H9 (cell line): ENCODE measurements at regions not wholly inside any gene's neighbourhood (a gene's known extent, or its start where the extent isn't known, plus 50 kb on each side); places are given as distances from the start of the nearest gene placed in this dataset.

Experiments
- DNase-seq: peaks from one replicate; pipeline ENCODE4 v3.0.0-alpha.2; 2017
- H2AFZ ChIP-seq: one replicate; pipeline ENCODE4 v1.6.1; 2013; ENCODE audit warnings: mild to moderate bottlenecking, low read length, control low read depth, moderate library complexity
- H2AK5ac ChIP-seq: 2 replicates; pipeline ENCODE4 v1.6.1; 2013; ENCODE audit warnings: low read length, control low read depth, mixed read lengths; ENCODE audit not compliant: insufficient read length
- H2BK120ac ChIP-seq: one replicate; pipeline ENCODE4 v1.6.1; 2013; ENCODE audit warnings: low read depth, mild to moderate bottlenecking, low read length, control low read depth, inconsistent platforms; ENCODE audit not compliant: poor library complexity, severe bottlenecking
- H2BK12ac ChIP-seq: 2 replicates; pipeline ENCODE4 v1.6.1; 2013; ENCODE audit warnings: low read length, control low read depth, mixed read lengths, low read depth; ENCODE audit not compliant: insufficient read length
- H2BK15ac ChIP-seq: 2 replicates; pipeline ENCODE4 v1.6.1; 2013; ENCODE audit warnings: low read depth, low read length, control low read depth
- H2BK20ac ChIP-seq: one replicate; pipeline ENCODE4 v1.6.1; 2013; ENCODE audit warnings: low read depth, mild to moderate bottlenecking, low read length, control low read depth, inconsistent platforms; ENCODE audit not compliant: poor library complexity, severe bottlenecking
- H2BK5ac ChIP-seq: 2 replicates; pipeline ENCODE4 v1.6.1; 2013; ENCODE audit warnings: low read length, control low read depth, mixed read lengths; ENCODE audit not compliant: insufficient read length
- H3K14ac ChIP-seq: 2 replicates; pipeline ENCODE4 v1.6.1; 2013; ENCODE audit warnings: low read length, control low read depth; ENCODE audit not compliant: insufficient read depth
- H3K18ac ChIP-seq: 2 replicates; pipeline ENCODE4 v1.6.1; 2013; ENCODE audit warnings: low read depth, mild to moderate bottlenecking, mixed read lengths, low read length, control low read depth; ENCODE audit not compliant: insufficient read length
- H3K23ac ChIP-seq: 2 replicates; pipeline ENCODE4 v1.6.1; 2013; ENCODE audit warnings: low read length, control low read depth, mixed read lengths, low read depth; ENCODE audit not compliant: insufficient read length
- H3K23me2 ChIP-seq: 2 replicates; pipeline ENCODE4 v1.6.1; 2013; ENCODE audit warnings: low read depth, mild to moderate bottlenecking, mixed read lengths, low read length, control low read depth; ENCODE audit not compliant: insufficient read length, poor library complexity, severe bottlenecking
- H3K27ac ChIP-seq: 2 replicates; pipeline ENCODE4 v1.5.1; 2013; ENCODE audit warnings: low read length, control low read depth, mixed read lengths, low read depth; ENCODE audit not compliant: insufficient read length
- H3K27me3 ChIP-seq: 2 replicates; pipeline ENCODE4 v1.6.1; 2013; ENCODE audit warnings: low read length, control low read depth, inconsistent platforms; ENCODE audit not compliant: insufficient read depth
- H3K4ac ChIP-seq: 2 replicates; pipeline ENCODE4 v1.6.1; 2013; ENCODE audit warnings: low read depth, mild to moderate bottlenecking, control low read depth, inconsistent platforms, low read length, moderate library complexity
- H3K4me1 ChIP-seq: 2 replicates; pipeline ENCODE4 v1.6.1; 2013; ENCODE audit warnings: low read length, control low read depth, inconsistent platforms; ENCODE audit not compliant: insufficient read depth
- H3K4me2 ChIP-seq: 2 replicates; pipeline ENCODE4 v1.6.1; 2013; ENCODE audit warnings: low read length, control low read depth, mixed read lengths; ENCODE audit not compliant: insufficient read length, insufficient read depth
- H3K56ac ChIP-seq: 2 replicates; pipeline ENCODE4 v1.6.1; 2013; ENCODE audit warnings: low read depth, mild to moderate bottlenecking, mixed read lengths, low read length, control low read depth; ENCODE audit not compliant: insufficient read length
- H3K79me1 ChIP-seq: 2 replicates; pipeline ENCODE4 v1.6.1; 2013; ENCODE audit warnings: low read depth, mild to moderate bottlenecking, moderate library complexity, low read length, control low read depth, inconsistent platforms; ENCODE audit not compliant: insufficient read depth, poor library complexity, severe bottlenecking
- H3K79me2 ChIP-seq: 2 replicates; pipeline ENCODE4 v1.6.1; 2013; ENCODE audit warnings: low read length, control low read depth, inconsistent platforms; ENCODE audit not compliant: insufficient read depth
- H3K9ac ChIP-seq: 2 replicates; pipeline ENCODE4 v1.6.1; 2013; ENCODE audit warnings: low read length, control low read depth, mixed read lengths; ENCODE audit not compliant: insufficient read length; ENCODE audit errors: extremely low read depth
- H3K9me3 ChIP-seq: one replicate; pipeline ENCODE4 v1.6.1; 2013; ENCODE audit warnings: low read depth, low read length, inconsistent platforms; ENCODE audit not compliant: control insufficient read depth
- H3T11ph ChIP-seq: one replicate; pipeline ENCODE4 v1.6.1; 2013; ENCODE audit warnings: mild to moderate bottlenecking, low read length, control low read depth, inconsistent platforms
- H4K20me1 ChIP-seq: one replicate; pipeline ENCODE4 v1.6.1; 2013; ENCODE audit not compliant: control insufficient read depth, insufficient read length, insufficient read depth
- H4K5ac ChIP-seq: 2 replicates; pipeline ENCODE4 v1.6.1; 2013; ENCODE audit warnings: low read depth, mild to moderate bottlenecking, mixed read lengths, low read length, control low read depth; ENCODE audit not compliant: insufficient read length
- H4K8ac ChIP-seq: replicated peaks from 2 replicates; pipeline ENCODE4 v1.6.1; 2013; ENCODE audit warnings: low read length, control low read depth, mixed read lengths, low read depth; ENCODE audit not compliant: insufficient read length
- H4K91ac ChIP-seq: 2 replicates; pipeline ENCODE4 v1.6.1; 2013; ENCODE audit warnings: low read depth, mild to moderate bottlenecking, moderate library complexity, mixed read lengths, low read length, control low read depth; ENCODE audit not compliant: insufficient read length
- H3K27ac Mint-ChIP-seq, 3 experiments: 2 replicates in 2 of 3; 3 replicates in 1 of 3; pipeline ENCODE4 v1.8.0; 2020 to 2021; ENCODE audit warnings: mixed read lengths in 3 of 3, mild to moderate bottlenecking in 1 of 3, moderate library complexity in 1 of 3
- H3K27me3 Mint-ChIP-seq: 2 replicates; pipeline ENCODE4 v1.8.0; 2021; ENCODE audit warnings: low read depth, mild to moderate bottlenecking, moderate library complexity, mixed read lengths
- H3K36me3 Mint-ChIP-seq, 3 experiments: 2 replicates in 2 of 3; 3 replicates in 1 of 3; pipeline ENCODE4 v1.8.0; 2020 to 2021; ENCODE audit warnings: low read depth in 3 of 3, mixed read lengths in 3 of 3; ENCODE audit not compliant: insufficient read depth in 1 of 3
- H3K4me1 Mint-ChIP-seq, 2 experiments: 2 replicates each; pipeline ENCODE4 v1.8.0; 2020; ENCODE audit warnings: mixed read lengths in 2 of 2
- H3K4me3 Mint-ChIP-seq, 2 experiments: 2 replicates in 1 of 2; 3 replicates in 1 of 2; pipeline ENCODE4 v1.8.0; 2020 to 2021; ENCODE audit warnings: mild to moderate bottlenecking in 2 of 2, mixed read lengths in 2 of 2, moderate library complexity in 1 of 2
- H3K9me3 Mint-ChIP-seq, 2 experiments: 2 replicates in 1 of 2; 3 replicates in 1 of 2; pipeline ENCODE4 v1.8.0; 2020; ENCODE audit warnings: mild to moderate bottlenecking in 2 of 2, mixed read lengths in 2 of 2, moderate library complexity in 1 of 2
- WGBS: extraction: QIAGEN DNeasy Blood & Tissue Kit; methylation state at CpG from one replicate; pipeline ENCODE4 v1.1.7; 2013; ENCODE audit warnings: missing lambda C conversion rate, low lambda C conversion rate, mixed read lengths; ENCODE audit not compliant: insufficient read length; ENCODE audit errors: extremely low coverage; 5-methylcytosine and 5-hydroxymethylcytosine counted together
- TF ChIP-seq, protein P1 (sequence below): fragments of 200-600 bp; sonication (generic); conservative IDR thresholded peaks from 3 replicates; pipeline ENCODE4 v1.8.0; 2021; ENCODE audit warnings: antibody characterized with exemption, mild to moderate bottlenecking

DNA sequence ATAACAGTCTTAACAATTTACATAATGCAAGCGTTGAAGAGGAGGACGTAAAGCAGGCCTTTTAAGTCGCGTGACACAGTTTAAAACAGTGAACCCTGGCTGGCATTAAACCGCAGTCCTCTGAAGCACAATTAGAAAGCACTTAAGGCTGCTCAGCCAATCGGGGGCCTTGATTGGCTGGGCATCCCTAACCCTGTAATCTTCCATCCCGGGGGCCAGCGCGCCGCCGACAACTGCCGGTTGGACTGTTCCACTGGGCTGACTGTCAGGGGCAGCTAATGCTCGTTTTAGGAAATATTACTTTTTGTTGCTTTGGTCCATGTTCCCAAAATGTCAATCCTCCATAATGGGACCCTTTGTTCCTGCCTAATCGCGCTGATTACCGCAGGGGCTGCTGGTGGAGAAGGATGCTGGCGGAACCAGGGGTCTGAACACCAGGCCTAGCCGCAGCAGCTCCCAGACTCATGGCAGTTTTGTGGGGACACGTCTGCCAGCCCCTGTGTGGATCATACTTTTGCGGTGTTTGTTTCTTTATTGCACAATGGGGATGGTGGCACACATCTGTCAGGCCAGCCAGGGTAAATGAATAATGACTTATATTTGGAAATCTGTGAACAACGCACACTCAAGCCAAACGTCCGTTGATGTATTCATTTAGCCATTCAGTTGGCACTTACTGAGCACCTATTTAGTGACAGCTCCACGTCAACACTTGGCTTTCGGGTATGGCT, 127.1 kb upstream of the SPACA7 start:
- no peak for DNase-seq
- H3K14ac ChIP-seq = no peak overlapping the region
- peaks cover 9 to 14% of the 10 kb centered on the region in 2 experiments for H3K4me1 Mint-ChIP-seq

More for the DNA sequence above, 127.1 kb upstream of the SPACA7 start:
- Histone ChIP-seq H3K27me3 (no peaks in the 10 kb centered on the region; the same call in 1 of the 2 replicates), H2BK12ac (no peak overlapping the region), H2AFZ (no peak overlapping the region), H4K8ac (no peak overlapping the region), H3K4ac (no peak overlapping the region), H3K23me2 (no peaks in the 10 kb centered on the region), H3K56ac (no peak overlapping the region), H2AK5ac (no peak overlapping the region), H4K5ac (no peak overlapping the region), H3T11ph (no peak overlapping the region), H3K9ac (no peak overlapping the region), H3K79me1 (no peaks in the 10 kb centered on the region), H4K20me1 (no peaks in the 10 kb centered on the region), H3K18ac (no peak overlapping the region), H2BK15ac (no peak overlapping the region), H2BK20ac (no peak overlapping the region), H3K79me2 (no peaks in the 10 kb centered on the region), H3K9me3 (no peaks in the 10 kb centered on the region), H2BK120ac (no peak overlapping the region), H3K4me1 (no peaks in the 10 kb centered on the region; the same call in 1 of the 2 replicates), H3K4me2 (no peak overlapping the region), H2BK5ac (no peak overlapping the region), H4K91ac (no peak overlapping the region), H3K23ac (no peak overlapping the region), H3K27ac (no peak overlapping the region)
- no CpG with 5 or more reads among the region's 25 CpGs for WGBS
- Mint-ChIP-seq H3K27ac (no peak overlapping the region), H3K9me3 (no peaks in the 10 kb centered on the region), H3K4me3 (no peak overlapping the region), H3K27me3 (peaks cover 37% of the 10 kb centered on the region), H3K36me3 (no peaks in the 10 kb centered on the region)
- TF ChIP-seq, protein P1, sequence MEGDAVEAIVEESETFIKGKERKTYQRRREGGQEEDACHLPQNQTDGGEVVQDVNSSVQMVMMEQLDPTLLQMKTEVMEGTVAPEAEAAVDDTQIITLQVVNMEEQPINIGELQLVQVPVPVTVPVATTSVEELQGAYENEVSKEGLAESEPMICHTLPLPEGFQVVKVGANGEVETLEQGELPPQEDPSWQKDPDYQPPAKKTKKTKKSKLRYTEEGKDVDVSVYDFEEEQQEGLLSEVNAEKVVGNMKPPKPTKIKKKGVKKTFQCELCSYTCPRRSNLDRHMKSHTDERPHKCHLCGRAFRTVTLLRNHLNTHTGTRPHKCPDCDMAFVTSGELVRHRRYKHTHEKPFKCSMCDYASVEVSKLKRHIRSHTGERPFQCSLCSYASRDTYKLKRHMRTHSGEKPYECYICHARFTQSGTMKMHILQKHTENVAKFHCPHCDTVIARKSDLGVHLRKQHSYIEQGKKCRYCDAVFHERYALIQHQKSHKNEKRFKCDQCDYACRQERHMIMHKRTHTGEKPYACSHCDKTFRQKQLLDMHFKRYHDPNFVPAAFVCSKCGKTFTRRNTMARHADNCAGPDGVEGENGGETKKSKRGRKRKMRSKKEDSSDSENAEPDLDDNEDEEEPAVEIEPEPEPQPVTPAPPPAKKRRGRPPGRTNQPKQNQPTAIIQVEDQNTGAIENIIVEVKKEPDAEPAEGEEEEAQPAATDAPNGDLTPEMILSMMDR = no peak
